Progenitor cell of endocrine pancreas (in vitro differentiated cells): ENCODE measurements at regions not wholly inside any gene's neighbourhood (a gene's known extent, or its start where the extent isn't known, plus 50 kb on each side); places are given as distances from the start of the nearest gene placed in this dataset.
A peak's percentile ranks its signal among the peaks of the same experiment; 100 is the strongest.

Source experiments
- DNase-seq: peaks from one replicate; pipeline ENCODE4 v3.0.0; 2021; ENCODE audit warnings: low spot score; ENCODE audit not compliant: unreplicated experiment
- H3K27ac Mint-ChIP-seq: 2 replicates; pipeline ENCODE4 v1.8.0; 2021; ENCODE audit warnings: mild to moderate bottlenecking, moderate library complexity, mixed read lengths
- H3K27me3 Mint-ChIP-seq: 2 replicates; pipeline ENCODE4 v1.8.0; 2021; ENCODE audit warnings: mixed read lengths
- H3K36me3 Mint-ChIP-seq: 2 replicates; pipeline ENCODE4 v1.8.0; 2022; ENCODE audit warnings: mixed read lengths; ENCODE audit not compliant: insufficient read depth
- H3K4me1 Mint-ChIP-seq: 2 replicates; pipeline ENCODE4 v1.8.0; 2021; ENCODE audit warnings: low read depth, mixed read lengths
- H3K4me3 Mint-ChIP-seq: 2 replicates; pipeline ENCODE4 v1.8.0; 2021; ENCODE audit warnings: low read depth, mild to moderate bottlenecking, moderate library complexity, mixed read lengths
- H3K9me3 Mint-ChIP-seq: 2 replicates; pipeline ENCODE4 v1.8.0; 2021; ENCODE audit warnings: low read depth, mixed read lengths
- TF ChIP-seq, protein P1 (sequence below): fragments of 200-600 bp; sonication (generic); IDR thresholded peaks from one replicate; pipeline ENCODE4 v1.5.0; 2021; ENCODE audit warnings: antibody characterized with exemption, mild to moderate bottlenecking; ENCODE audit not compliant: unreplicated experiment

DNA sequence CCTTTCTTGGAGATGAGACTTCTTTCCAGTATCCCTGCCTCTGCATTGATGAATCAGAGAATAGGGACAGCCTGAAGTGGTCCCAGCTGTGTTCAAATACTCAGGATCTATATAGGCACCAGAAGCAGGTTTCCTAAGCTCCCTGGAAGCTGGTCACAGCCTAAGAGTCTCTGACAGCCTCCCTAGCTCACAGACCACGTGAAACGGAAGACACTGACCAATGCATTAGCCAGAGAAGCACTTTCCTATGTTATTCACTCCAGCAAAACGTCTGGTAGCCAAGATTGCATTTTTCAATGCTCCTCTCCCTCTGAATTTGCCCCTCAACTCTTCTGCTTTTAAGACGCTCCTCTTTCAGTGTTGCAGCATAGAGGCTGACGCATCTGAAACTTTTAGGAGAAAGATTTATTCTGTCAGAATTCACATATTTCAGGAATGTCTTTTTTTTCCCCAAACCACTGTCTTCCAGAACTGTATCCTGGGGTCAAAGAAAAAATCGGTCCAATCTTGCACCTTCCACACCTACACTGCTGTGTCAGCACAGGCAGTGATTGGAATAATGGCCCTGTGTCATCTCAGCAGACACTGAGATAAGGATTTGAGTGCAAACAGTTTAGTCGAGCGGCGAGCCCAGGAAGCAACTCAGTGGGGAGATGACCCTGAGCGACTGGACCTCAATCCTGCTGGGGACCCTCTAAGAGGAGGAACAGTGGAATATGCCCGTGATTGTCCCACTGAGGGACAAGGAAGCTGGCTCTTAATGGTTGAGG lies 109.4 kb downstream of the SMIM20 start:
- peaks cover 41% of the 10 kb centered on the region for H3K4me1 Mint-ChIP-seq
- no peak for DNase-seq
- H3K9me3 Mint-ChIP-seq = no peaks in the 10 kb centered on the region
- TF ChIP-seq, protein P1, sequence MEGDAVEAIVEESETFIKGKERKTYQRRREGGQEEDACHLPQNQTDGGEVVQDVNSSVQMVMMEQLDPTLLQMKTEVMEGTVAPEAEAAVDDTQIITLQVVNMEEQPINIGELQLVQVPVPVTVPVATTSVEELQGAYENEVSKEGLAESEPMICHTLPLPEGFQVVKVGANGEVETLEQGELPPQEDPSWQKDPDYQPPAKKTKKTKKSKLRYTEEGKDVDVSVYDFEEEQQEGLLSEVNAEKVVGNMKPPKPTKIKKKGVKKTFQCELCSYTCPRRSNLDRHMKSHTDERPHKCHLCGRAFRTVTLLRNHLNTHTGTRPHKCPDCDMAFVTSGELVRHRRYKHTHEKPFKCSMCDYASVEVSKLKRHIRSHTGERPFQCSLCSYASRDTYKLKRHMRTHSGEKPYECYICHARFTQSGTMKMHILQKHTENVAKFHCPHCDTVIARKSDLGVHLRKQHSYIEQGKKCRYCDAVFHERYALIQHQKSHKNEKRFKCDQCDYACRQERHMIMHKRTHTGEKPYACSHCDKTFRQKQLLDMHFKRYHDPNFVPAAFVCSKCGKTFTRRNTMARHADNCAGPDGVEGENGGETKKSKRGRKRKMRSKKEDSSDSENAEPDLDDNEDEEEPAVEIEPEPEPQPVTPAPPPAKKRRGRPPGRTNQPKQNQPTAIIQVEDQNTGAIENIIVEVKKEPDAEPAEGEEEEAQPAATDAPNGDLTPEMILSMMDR = no peak
- peaks cover 10% of the 10 kb centered on the region for H3K27me3 Mint-ChIP-seq
- H3K4me3 Mint-ChIP-seq = no peak overlapping the region
- no peaks in the 10 kb centered on the region for H3K36me3 Mint-ChIP-seq
- H3K27ac Mint-ChIP-seq = no peak overlapping the region

DNA sequence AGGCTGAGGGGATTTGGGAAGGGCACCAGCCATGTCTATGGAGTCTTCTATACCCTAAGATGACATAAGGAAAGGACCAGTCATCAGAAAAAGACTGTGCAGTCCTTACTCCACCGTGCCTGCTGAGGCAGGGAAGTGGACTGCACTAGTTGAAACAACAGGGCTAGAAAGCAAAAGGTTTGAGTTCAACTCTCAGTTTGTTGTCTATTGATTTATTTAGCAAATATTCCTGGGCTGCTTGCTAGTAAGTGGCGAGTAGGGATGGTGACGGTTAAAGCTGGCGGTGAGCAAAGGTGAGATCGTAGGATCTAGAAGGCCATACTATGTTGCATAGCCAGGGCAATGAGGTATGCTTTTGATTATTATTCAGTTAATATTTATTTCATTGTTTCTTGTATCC lies 110.1 kb downstream of the SMIM20 start:
- peaks cover 41% of the 10 kb centered on the region for H3K4me1 Mint-ChIP-seq
- H3K9me3 Mint-ChIP-seq = no peaks in the 10 kb centered on the region
- TF ChIP-seq, protein P1 = no peak
- peaks cover 10% of the 10 kb centered on the region for H3K27me3 Mint-ChIP-seq
- no peaks in the 10 kb centered on the region for H3K36me3 Mint-ChIP-seq
- H3K4me3 Mint-ChIP-seq = no peak overlapping the region
- no peak overlapping the region for H3K27ac Mint-ChIP-seq
- DNase-seq = no peak

DNA sequence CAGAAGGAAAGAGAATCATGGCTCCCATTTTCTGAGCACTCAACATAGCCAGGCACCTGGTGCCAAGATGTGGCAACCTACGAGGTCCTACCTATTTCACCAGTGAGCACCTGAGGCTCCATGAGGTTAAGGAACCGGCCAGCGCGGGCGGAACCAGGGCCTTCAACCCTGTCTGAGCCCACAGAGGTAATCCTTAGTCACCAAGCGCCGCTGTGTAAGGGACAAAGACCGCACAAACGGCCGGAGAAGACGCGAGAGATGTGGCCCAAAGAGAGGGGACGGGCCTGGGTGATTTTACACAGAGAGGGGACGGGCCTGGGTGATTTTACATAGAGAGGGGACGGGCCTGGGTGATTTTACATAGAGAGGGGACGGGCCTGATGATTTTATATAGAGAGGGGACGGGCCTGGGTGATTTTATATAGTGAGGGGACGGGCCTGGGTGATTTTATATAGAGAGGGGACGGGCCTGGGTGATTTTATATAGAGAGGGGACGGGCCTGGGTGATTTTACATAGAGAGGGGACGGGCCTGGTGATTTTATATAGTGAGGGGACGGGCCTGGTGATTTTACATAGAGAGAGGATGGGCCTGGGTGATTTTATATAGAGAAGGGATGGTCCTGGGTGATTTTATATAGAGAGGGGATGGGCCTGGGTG lies 114.2 kb downstream of the SMIM20 start:
- TF ChIP-seq, protein P1 = no peak
- no peak for DNase-seq
- H3K4me3 Mint-ChIP-seq = no peak overlapping the region
- no peak overlapping the region for H3K27ac Mint-ChIP-seq
- peaks cover 21% of the 10 kb centered on the region for H3K27me3 Mint-ChIP-seq
- H3K36me3 Mint-ChIP-seq = no peaks in the 10 kb centered on the region
- H3K4me1 Mint-ChIP-seq = peaks cover 35% of the 10 kb centered on the region
- no peaks in the 10 kb centered on the region for H3K9me3 Mint-ChIP-seq

DNA sequence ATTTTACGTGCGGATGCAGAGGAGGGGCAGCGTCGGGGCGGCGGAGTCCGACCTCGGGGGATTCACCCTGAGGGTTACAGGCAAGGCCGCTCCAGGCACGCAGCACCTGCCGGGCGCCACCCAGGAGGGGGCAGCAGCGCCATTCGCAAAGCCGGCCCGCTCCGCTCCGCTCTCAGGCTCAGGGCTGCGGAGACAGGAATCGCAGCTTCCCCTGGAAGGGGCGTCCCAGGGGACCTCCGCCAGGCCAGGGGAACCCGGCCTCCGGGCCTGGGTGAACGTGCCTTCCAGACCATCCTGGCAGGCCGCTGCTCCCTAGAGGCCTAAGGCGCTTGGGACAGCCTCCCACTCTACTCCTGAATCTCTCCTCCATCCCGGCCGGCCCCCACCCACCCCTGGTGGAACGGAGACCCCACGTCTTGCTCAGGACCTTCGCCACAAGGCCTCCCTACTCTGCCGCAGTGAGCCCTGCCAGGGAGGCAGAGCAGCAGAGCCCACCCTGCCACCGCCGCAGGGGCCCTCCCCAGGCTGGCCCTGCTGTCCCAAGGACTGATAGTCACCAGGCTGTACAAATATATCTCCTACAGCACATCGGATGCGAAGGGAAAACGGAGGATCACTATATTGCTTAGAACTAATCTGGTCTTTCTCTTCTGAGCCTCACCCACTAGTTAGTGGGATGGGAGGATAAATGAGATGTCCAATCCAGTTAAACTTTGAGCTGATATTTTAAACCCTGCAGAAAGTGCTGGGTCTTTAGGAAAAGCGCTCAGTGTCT lies 115.0 kb downstream of the SMIM20 start:
- H3K9me3 Mint-ChIP-seq = no peaks in the 10 kb centered on the region

More for the DNA sequence above, 115.0 kb downstream of the SMIM20 start:
- Mint-ChIP-seq H3K27ac (no peak overlapping the region), H3K4me3 (no peak overlapping the region), H3K36me3 (no peaks in the 10 kb centered on the region), H3K27me3 (peaks cover 21% of the 10 kb centered on the region), H3K4me1 (peaks cover 29% of the 10 kb centered on the region)
- TF ChIP-seq, protein P1 = peak; percentile 94
- DNase-seq = peak; percentile 85
